ENCODE measurements at regions not wholly inside any gene's neighbourhood (a gene's known extent, or its start where the extent isn't known, plus 50 kb on each side); places are given as distances from the start of the nearest gene placed in this dataset.

DNA sequence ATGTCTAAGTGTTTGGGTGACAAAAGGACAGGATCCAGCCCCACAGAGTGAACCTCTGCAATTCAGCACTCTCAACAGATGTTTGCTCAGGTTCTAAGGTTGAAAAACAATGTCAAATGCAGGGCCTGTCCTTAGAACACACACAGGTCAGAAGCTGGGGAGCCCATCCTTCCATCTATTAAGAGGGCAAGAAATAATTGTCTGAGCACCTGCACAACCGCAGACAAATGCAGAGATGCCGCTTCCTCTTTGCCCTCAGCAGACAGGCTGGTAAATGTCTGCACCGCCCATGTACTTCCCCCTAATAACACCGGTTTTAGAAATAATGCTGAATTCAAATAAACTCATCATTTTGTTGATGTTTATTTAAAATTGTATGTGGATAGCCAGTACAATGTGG lies 414.5 kb upstream of the ADAMTS16 start:
- TF ChIP-seq, protein P1, sequence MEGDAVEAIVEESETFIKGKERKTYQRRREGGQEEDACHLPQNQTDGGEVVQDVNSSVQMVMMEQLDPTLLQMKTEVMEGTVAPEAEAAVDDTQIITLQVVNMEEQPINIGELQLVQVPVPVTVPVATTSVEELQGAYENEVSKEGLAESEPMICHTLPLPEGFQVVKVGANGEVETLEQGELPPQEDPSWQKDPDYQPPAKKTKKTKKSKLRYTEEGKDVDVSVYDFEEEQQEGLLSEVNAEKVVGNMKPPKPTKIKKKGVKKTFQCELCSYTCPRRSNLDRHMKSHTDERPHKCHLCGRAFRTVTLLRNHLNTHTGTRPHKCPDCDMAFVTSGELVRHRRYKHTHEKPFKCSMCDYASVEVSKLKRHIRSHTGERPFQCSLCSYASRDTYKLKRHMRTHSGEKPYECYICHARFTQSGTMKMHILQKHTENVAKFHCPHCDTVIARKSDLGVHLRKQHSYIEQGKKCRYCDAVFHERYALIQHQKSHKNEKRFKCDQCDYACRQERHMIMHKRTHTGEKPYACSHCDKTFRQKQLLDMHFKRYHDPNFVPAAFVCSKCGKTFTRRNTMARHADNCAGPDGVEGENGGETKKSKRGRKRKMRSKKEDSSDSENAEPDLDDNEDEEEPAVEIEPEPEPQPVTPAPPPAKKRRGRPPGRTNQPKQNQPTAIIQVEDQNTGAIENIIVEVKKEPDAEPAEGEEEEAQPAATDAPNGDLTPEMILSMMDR (IDR thresholded peaks at IDR 0.05), result no peak
- TF ChIP-seq POLR2A (IDR thresholded peaks at IDR 0.05), result no peak
